HG02981 (cell line): ENCODE measurements at regions not wholly inside any gene's neighbourhood (a gene's known extent, or its start where the extent isn't known, plus 50 kb on each side); places are given as distances from the start of the nearest gene placed in this dataset.
A peak's percentile ranks its signal among the peaks of the same experiment; 100 is the strongest.
"Not testable (repeated sequence)": the region's sequence is repeated elsewhere in the genome, so short reads cannot be mapped to it uniquely, and the experiment has no call there.

Source experiments
- ATAC-seq: cut with Tn5 transposase; IDR thresholded peaks from one replicate; pipeline ENCODE4 v1.9.1; 2021; ENCODE audit warnings: mild to moderate bottlenecking, moderate library complexity; ENCODE audit not compliant: unreplicated experiment

DNA sequence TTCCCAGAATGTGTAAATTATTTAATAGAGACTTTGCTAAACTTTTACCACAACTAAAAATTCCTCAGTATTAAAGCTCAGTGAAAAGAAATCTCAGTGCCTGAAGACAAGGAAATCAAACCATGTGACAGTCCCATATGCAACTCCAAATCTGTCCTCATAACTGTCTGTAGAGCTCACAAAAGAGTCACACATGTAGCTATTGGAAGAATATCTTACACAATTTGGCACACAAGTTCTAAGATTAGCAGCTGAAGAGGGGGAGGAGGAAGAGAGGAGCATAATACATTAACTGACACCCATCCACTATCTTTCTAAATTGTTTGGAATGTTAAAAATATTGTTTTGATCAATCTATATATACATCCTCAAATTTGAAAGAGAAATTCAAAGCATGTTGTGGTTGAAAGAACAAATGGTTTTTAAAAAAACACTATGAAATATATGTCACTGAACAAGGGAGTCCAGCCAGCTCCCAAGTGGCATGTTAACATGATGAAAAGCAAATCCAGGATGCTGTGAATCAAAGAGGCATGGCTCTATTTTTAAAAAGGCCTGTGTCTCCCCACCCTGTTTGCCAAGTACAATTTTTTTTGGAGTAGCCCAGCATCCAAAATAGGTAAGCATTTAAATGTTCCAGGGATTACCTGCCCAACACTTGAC is 126.3 kb upstream of the NANOGP8 start:
- ATAC-seq = no peak

DNA sequence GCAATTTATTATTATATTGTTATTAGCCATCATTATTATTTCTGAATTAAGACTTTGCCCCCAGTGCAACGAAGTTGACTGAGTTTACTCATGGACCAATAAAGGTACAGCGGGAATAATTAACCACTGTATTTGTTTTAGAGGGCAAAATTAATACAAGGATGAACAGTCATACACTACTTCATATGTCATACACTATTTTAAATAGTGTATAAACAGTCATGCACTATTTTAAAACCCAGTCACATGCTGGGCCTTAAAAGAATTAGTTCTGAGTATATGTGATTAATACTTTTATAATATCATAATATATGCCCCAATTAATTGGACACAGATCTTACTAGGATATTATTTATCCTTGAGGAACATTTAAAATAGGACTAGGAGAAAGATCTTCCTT is 125.3 kb upstream of the NANOGP8 start:
- ATAC-seq = no peak

DNA sequence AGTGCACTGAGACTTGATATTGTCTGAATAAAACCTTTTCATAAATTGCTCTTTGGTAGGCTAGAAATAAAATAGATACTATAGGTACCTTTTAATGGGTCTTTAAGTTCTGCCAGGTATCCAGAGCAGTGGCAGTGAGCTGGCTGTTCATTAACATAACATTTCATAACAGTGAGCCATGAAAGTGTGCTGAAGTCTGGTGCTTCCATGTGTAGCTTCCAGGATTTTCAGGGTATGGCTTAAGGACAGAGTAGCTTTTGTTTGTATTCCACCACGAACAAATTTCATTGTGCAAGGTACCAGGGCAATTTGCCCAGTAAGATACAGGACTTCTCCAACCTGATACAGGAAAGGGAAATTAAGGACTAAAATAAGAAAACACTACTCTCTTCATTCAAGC is 124.7 kb upstream of the NANOGP8 start:
- no peak for ATAC-seq

GRCh38 chr15:35208353-35208752 is 123.3 kb upstream of the NANOGP8 start:
- ATAC-seq = no peak

GRCh38 chr15:35206060-35206675 is 121.1 kb upstream of the NANOGP8 start:
- ATAC-seq = no peak

- no peak for ATAC-seq
Measured at GRCh38 chr15:35198197-35198596, 113.1 kb upstream of the NANOGP8 start.

DNA sequence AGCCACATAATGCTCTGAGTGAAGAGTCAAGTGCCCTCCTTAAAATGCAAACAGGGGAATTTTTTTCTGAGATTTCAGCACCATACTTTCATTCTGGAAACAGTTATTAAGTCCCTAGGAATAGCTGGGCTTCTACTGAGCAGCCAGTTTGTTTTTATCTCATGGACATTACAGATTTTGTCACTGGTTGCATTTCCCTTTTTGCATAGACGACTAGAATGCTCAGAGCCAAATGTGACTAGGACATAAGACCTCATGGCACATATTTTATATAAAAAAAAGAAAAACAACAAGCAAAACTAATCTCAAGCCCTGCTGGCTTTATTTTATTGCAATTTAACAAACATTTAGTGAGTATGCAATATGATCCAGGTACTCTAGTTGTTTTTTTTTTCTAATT is 112.7 kb upstream of the NANOGP8 start:
- ATAC-seq = no peak

DNA sequence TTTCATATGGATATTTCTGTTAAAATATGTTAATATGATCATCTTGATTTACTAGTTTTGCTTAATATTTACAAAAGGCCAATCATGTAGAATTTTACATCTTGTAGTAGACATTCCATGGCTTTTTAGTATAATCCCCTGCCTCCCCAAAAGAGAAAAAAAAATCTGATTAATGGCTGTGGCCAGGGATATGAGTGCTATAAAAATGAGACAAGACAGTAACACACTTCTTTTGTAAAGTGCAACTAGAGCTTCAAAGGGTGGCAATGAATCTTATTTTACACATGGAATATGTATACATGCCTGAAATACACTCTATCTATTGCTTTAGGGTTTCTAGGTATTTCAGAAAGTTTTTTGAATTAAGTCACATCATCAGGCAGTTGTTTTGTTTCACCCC is 112.2 kb upstream of the NANOGP8 start:
- no peak for ATAC-seq

- ATAC-seq = no peak
Measured at GRCh38 chr15:35196273-35196672, 111.2 kb upstream of the NANOGP8 start.

GRCh38 chr15:35195649-35196048 is 110.6 kb upstream of the NANOGP8 start:
- no peak for ATAC-seq

DNA sequence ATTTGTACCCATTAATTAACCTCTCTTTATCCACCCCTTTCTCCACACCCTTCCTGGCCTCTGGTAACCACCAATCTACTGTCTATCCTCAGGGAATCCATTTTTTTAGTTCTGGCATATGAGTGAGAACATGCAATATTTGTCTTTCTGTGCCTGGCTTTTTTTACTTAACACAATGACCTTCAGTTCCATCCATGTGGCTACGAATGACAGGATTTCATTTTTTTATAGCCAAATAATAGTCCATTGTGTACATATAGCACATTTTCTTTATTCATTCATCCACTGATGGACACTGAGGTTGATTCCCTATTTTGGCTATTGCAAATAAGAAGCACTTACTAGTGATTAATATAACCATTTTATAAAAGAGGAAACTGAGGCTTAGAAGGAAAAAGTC is 109.9 kb upstream of the NANOGP8 start:
- ATAC-seq = no peak

DNA sequence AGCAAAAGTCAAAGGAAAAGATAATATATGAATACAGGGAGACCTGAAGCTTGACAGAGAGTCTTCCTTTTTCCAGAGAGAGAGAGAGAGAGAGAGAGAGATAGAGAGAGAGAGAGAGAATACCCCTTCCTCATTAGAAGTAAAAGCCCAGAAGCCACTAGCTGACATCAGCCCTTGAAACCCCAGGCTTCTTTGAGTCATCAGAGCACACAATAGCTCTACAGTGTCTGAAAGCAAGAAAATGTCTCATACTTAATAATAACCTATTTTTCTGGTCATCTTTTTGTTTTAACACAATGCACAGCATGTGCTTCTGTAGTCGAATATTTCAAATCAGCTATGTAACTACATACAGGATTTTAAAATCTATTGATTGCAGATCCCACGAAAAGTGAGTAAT is 109.2 kb upstream of the NANOGP8 start:
- no peak for ATAC-seq

DNA sequence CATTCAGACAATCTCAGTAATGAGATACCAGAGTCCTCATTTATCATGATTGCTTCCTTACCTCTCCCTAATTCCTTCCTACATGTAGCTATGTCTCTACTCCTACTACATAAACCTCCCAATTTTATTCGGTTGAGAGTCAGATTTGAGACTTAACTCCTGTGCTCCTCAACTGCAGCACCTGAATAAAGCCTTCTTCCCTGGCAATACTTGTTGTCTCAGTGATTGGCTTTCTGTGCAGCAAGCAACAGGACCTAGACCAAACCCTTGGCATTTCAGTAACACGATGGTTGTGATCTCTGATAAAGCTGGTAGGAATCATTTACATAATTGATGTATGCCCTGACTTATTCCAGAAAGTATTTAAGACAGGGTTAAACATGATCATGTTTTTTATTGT is 106.7 kb upstream of the NANOGP8 start:
- no peak for ATAC-seq

- ATAC-seq = no peak
Measured at GRCh38 chr15:35186346-35186745, 101.3 kb upstream of the NANOGP8 start.

GRCh38 chr15:35184646-35185045 is 99.6 kb upstream of the NANOGP8 start:
- ATAC-seq = no peak

GRCh38 chr15:35182841-35183479 is 97.9 kb upstream of the NANOGP8 start:
- peak; percentile 72 for ATAC-seq

GRCh38 chr15:35181538-35181937 is 96.4 kb upstream of the NANOGP8 start:
- peak; percentile 71 for ATAC-seq

- no peak for ATAC-seq
Measured at GRCh38 chr15:35179739-35180138, 94.6 kb upstream of the NANOGP8 start.

- ATAC-seq = not testable (repeated sequence)
Measured at GRCh38 chr15:35178186-35178585, 93.1 kb upstream of the NANOGP8 start.

- no peak for ATAC-seq
Measured at GRCh38 chr15:35174948-35175347, 89.9 kb upstream of the NANOGP8 start.

GRCh38 chr15:35173444-35174118 is 88.5 kb upstream of the NANOGP8 start:
- ATAC-seq = no peak

GRCh38 chr15:35170207-35170606 is 85.1 kb upstream of the NANOGP8 start:
- no peak for ATAC-seq
